AG09309 (cell line): ENCODE measurements at regions not wholly inside any gene's neighbourhood (a gene's known extent, or its start where the extent isn't known, plus 50 kb on each side); places are given as distances from the start of the nearest gene placed in this dataset.

Experiments used
- DNase-seq: peaks from one replicate; pipeline ENCODE4 v3.0.0-alpha.2; 2010; ENCODE audit warnings: low read depth
- H3K4me3 ChIP-seq: 2 replicates; pipeline ENCODE4 v1.5.1; 2011; ENCODE audit warnings: mild to moderate bottlenecking, low read depth, low read length, moderate library complexity; ENCODE audit not compliant: control insufficient read depth
- CTCF ChIP-seq: IDR thresholded peaks from 2 replicates; pipeline ENCODE4 v1.5.1; 2011; ENCODE audit warnings: mild to moderate bottlenecking, low read depth, low read length, inconsistent platforms; ENCODE audit not compliant: insufficient read depth, control insufficient read depth; ENCODE audit errors: missing control alignments

GRCh38 chr1:216881695-216882094, 158.5 kb upstream of the ESRRG start:
- TF ChIP-seq CTCF: no peak
- no peak overlapping the region for H3K4me3 ChIP-seq
- DNase-seq: no peak

- no peak overlapping the region for H3K4me3 ChIP-seq
- DNase-seq: no peak
- no peak for TF ChIP-seq CTCF
Measured at GRCh38 chr1:216866714-216867113, 143.5 kb upstream of the ESRRG start.

GRCh38 chr1:216855810-216856209, 132.6 kb upstream of the ESRRG start:
- TF ChIP-seq CTCF: no peak

GRCh38 chr1:216854836-216855484, 131.7 kb upstream of the ESRRG start:
- DNase-seq: no peak
- no peak overlapping the region for H3K4me3 ChIP-seq
- no peak for TF ChIP-seq CTCF

More at GRCh38 chr1:216855810-216856209, 132.6 kb upstream of the ESRRG start:
- no peak overlapping the region for H3K4me3 ChIP-seq
- DNase-seq: no peak

GRCh38 chr1:216851073-216851472, 127.8 kb upstream of the ESRRG start:
- no peak overlapping the region for H3K4me3 ChIP-seq
- no peak for TF ChIP-seq CTCF
- no peak for DNase-seq

GRCh38 chr1:216849146-216849545, 125.9 kb upstream of the ESRRG start:
- DNase-seq: no peak
- H3K4me3 ChIP-seq: no peak overlapping the region
- TF ChIP-seq CTCF: no peak
